ENCODE measurements at regions not wholly inside any gene's neighbourhood (a gene's known extent, or its start where the extent isn't known, plus 50 kb on each side); places are given as distances from the start of the nearest gene placed in this dataset.

- H2AFZ ChIP-seq (ENCODE audit: low read depth, low read length) = no peak overlapping the region
- H3K9me3 ChIP-seq (ENCODE audit: insufficient read depth, low read length) = no peaks in the 10 kb centered on the region
- H4K20me1 ChIP-seq (ENCODE audit: insufficient read depth, low read length) = no peaks in the 10 kb centered on the region
- no peak overlapping the region for H3K4me2 ChIP-seq (ENCODE audit: low read length)
- H3K9ac ChIP-seq (ENCODE audit: low read length) = no peak overlapping the region
- H3K4me3 ChIP-seq (ENCODE audit: low read length) = no peak overlapping the region
- no peaks in the 10 kb centered on the region for H3K4me1 ChIP-seq (ENCODE audit: low read length)
- no peak overlapping the region for H3K27ac ChIP-seq (ENCODE audit: low read length)
- no peaks in the 10 kb centered on the region for H3K36me3 ChIP-seq (replicated peaks; ENCODE audit: low read depth, low read length)
- no peaks in the 10 kb centered on the region for H3K27me3 ChIP-seq (ENCODE audit: low read depth, low read length)
- H3K79me2 ChIP-seq (ENCODE audit: low read length) = no peaks in the 10 kb centered on the region
- TF ChIP-seq CTCF (IDR thresholded peaks at IDR 0.05; ENCODE audit: low read depth, low read length) = no peak
- TF ChIP-seq EZH2phosphoT487 (IDR thresholded peaks at IDR 0.05; ENCODE audit: low read depth) = no peak
Observed at GRCh38 chr16:13672196-13672595, 247.8 kb upstream of the ERCC4 start.

- no peaks in the 10 kb centered on the region for H4K20me1 ChIP-seq (ENCODE audit: insufficient read depth, low read length)
- H3K9me3 ChIP-seq (ENCODE audit: insufficient read depth, low read length) = no peaks in the 10 kb centered on the region
- H2AFZ ChIP-seq (ENCODE audit: low read depth, low read length) = no peak overlapping the region
- no peaks in the 10 kb centered on the region for H3K36me3 ChIP-seq (replicated peaks; ENCODE audit: low read depth, low read length)
- H3K79me2 ChIP-seq (ENCODE audit: low read length) = no peaks in the 10 kb centered on the region
- no peak overlapping the region for H3K9ac ChIP-seq (ENCODE audit: low read length)
- no peak overlapping the region for H3K4me3 ChIP-seq (ENCODE audit: low read length)
- 0 out of 2 replicates have a peak, but pooled peaks cover 2% of the 10 kb centered on the region for H3K27me3 ChIP-seq (ENCODE audit: low read depth, low read length)
- no peaks in the 10 kb centered on the region for H3K4me1 ChIP-seq (ENCODE audit: low read length)
- no peak overlapping the region for H3K4me2 ChIP-seq (ENCODE audit: low read length)
- H3K27ac ChIP-seq (ENCODE audit: low read length) = no peak overlapping the region
- no peak for TF ChIP-seq EZH2phosphoT487 (IDR thresholded peaks at IDR 0.05; ENCODE audit: low read depth)
- TF ChIP-seq CTCF (IDR thresholded peaks at IDR 0.05; ENCODE audit: low read depth, low read length) = no peak
Observed at GRCh38 chr16:13680021-13680889, 239.7 kb upstream of the ERCC4 start.

GRCh38 chr16:13684819-13685563, 235.0 kb upstream of the ERCC4 start:
- Histone ChIP-seq H3K9ac (ENCODE audit: low read length) (no peak overlapping the region), H3K27me3 (ENCODE audit: low read depth, low read length) (0 out of 2 replicates have a peak, but pooled peaks cover 2% of the 10 kb centered on the region), H4K20me1 (ENCODE audit: insufficient read depth, low read length) (no peaks in the 10 kb centered on the region), H2AFZ (ENCODE audit: low read depth, low read length) (no peak overlapping the region), H3K36me3 (replicated peaks; ENCODE audit: low read depth, low read length) (no peaks in the 10 kb centered on the region), H3K4me3 (ENCODE audit: low read length) (no peak overlapping the region), H3K27ac (ENCODE audit: low read length) (no peak overlapping the region), H3K4me1 (ENCODE audit: low read length) (no peaks in the 10 kb centered on the region), H3K9me3 (ENCODE audit: insufficient read depth, low read length) (no peaks in the 10 kb centered on the region), H3K4me2 (ENCODE audit: low read length) (no peak overlapping the region), H3K79me2 (ENCODE audit: low read length) (no peaks in the 10 kb centered on the region)
- TF ChIP-seq CTCF (IDR thresholded peaks at IDR 0.05; ENCODE audit: low read depth, low read length) = no peak
- no peak for TF ChIP-seq EZH2phosphoT487 (IDR thresholded peaks at IDR 0.05; ENCODE audit: low read depth)

GRCh38 chr16:13696017-13696416, 223.9 kb upstream of the ERCC4 start:
- TF ChIP-seq CTCF (IDR thresholded peaks at IDR 0.05; ENCODE audit: low read depth, low read length) = no peak
- no peak for TF ChIP-seq EZH2phosphoT487 (IDR thresholded peaks at IDR 0.05; ENCODE audit: low read depth)
- Histone ChIP-seq H3K9me3 (ENCODE audit: insufficient read depth, low read length) (peaks cover 6% of the 10 kb centered on the region; the same call in 1 of the 2 replicates), H3K36me3 (replicated peaks; ENCODE audit: low read depth, low read length) (no peaks in the 10 kb centered on the region), H3K27ac (ENCODE audit: low read length) (no peak overlapping the region), H3K4me2 (ENCODE audit: low read length) (no peak overlapping the region), H3K27me3 (ENCODE audit: low read depth, low read length) (no peaks in the 10 kb centered on the region; the same call in 1 of the 2 replicates), H3K4me3 (ENCODE audit: low read length) (no peak overlapping the region), H3K79me2 (ENCODE audit: low read length) (no peaks in the 10 kb centered on the region), H2AFZ (ENCODE audit: low read depth, low read length) (no peak overlapping the region), H3K4me1 (ENCODE audit: low read length) (no peaks in the 10 kb centered on the region), H3K9ac (ENCODE audit: low read length) (no peak overlapping the region), H4K20me1 (ENCODE audit: insufficient read depth, low read length) (no peaks in the 10 kb centered on the region)

Measured in OCI-LY3 (cell line).